BE2C (cell line): ENCODE measurements at regions not wholly inside any gene's neighbourhood (a gene's known extent, or its start where the extent isn't known, plus 50 kb on each side); places are given as distances from the start of the nearest gene placed in this dataset.

Source experiments
- DNase-seq: peaks from one replicate; pipeline ENCODE4 v3.0.0-alpha.2; 2020
- H3K27me3 ChIP-seq: fragments of 250-450 bp; sonication (Bioruptor Pico); 2 replicates; pipeline ENCODE4 v1.5.1; 2020; ENCODE audit warnings: mild to moderate bottlenecking
- H3K36me3 ChIP-seq: fragments of 250-450 bp; sonication (Bioruptor Pico); 2 replicates; pipeline ENCODE4 v1.5.1; 2020; ENCODE audit warnings: mild to moderate bottlenecking
- H3K4me1 ChIP-seq: fragments of 250-450 bp; sonication (Bioruptor Pico); 2 replicates; pipeline ENCODE4 v1.5.1; 2020
- H3K4me3 ChIP-seq: 2 replicates; pipeline ENCODE4 v1.5.1; 2011; ENCODE audit warnings: low read depth, low read length
- H3K9me3 ChIP-seq: fragments of 250-450 bp; sonication (Bioruptor Pico); 2 replicates; pipeline ENCODE4 v1.5.1; 2020
- TF ChIP-seq, protein P1 (sequence below): IDR thresholded peaks from 2 replicates; pipeline ENCODE4 v1.5.1; 2012; ENCODE audit warnings: mild to moderate bottlenecking, low read depth, low read length

DNA sequence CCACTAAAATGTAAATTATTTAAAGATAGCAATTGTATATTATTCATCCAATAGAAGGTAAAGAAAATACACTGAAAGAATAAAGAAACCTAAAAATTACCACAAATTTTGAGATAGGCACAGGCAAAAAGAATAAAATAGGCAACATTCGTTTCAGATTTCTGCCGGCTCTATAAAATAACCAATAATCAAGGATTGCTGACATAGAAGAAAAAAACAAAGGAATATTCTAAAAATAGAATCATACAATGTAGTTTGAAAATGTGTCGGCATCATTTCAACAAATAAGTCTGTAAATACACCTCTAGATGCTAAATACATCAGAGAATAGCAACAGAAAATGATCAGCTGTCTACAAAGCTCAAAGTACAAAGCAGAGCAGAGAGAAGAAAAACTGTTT lies 973.3 kb downstream of the EPHA7 start:
- TF ChIP-seq, protein P1, sequence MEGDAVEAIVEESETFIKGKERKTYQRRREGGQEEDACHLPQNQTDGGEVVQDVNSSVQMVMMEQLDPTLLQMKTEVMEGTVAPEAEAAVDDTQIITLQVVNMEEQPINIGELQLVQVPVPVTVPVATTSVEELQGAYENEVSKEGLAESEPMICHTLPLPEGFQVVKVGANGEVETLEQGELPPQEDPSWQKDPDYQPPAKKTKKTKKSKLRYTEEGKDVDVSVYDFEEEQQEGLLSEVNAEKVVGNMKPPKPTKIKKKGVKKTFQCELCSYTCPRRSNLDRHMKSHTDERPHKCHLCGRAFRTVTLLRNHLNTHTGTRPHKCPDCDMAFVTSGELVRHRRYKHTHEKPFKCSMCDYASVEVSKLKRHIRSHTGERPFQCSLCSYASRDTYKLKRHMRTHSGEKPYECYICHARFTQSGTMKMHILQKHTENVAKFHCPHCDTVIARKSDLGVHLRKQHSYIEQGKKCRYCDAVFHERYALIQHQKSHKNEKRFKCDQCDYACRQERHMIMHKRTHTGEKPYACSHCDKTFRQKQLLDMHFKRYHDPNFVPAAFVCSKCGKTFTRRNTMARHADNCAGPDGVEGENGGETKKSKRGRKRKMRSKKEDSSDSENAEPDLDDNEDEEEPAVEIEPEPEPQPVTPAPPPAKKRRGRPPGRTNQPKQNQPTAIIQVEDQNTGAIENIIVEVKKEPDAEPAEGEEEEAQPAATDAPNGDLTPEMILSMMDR, result no peak
- H3K9me3 ChIP-seq, result no peaks in the 10 kb centered on the region
- no peaks in the 10 kb centered on the region for H3K36me3 ChIP-seq
- no peak overlapping the region for H3K4me3 ChIP-seq
- no peaks in the 10 kb centered on the region for H3K4me1 ChIP-seq
- no peaks in the 10 kb centered on the region for H3K27me3 ChIP-seq
- DNase-seq, result no peak

DNA sequence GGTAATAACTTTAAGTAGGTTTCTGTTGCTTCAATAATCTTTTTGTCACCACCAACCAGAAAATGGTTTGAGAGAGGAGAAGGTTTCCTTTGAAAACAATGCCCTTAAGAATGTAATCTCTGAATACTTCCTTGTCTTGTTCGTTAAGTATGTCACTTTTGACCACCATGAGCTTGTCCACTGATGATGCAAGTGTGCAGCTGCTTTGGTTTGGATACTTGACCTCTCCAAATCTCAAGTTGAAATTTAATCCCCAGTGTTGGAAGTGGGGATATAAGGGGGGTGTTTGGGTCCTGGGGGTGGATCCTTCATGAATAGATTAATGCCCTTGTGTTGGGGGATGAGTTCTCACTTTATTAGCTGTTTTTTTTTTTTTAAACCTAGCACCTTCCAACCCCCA lies 985.4 kb downstream of the EPHA7 start:
- H3K9me3 ChIP-seq, result no peaks in the 10 kb centered on the region
- H3K4me3 ChIP-seq, result no peak overlapping the region
- TF ChIP-seq, protein P1, result no peak
- no peak for DNase-seq
- H3K4me1 ChIP-seq, result no peaks in the 10 kb centered on the region
- H3K27me3 ChIP-seq, result no peaks in the 10 kb centered on the region
- no peaks in the 10 kb centered on the region for H3K36me3 ChIP-seq

DNA sequence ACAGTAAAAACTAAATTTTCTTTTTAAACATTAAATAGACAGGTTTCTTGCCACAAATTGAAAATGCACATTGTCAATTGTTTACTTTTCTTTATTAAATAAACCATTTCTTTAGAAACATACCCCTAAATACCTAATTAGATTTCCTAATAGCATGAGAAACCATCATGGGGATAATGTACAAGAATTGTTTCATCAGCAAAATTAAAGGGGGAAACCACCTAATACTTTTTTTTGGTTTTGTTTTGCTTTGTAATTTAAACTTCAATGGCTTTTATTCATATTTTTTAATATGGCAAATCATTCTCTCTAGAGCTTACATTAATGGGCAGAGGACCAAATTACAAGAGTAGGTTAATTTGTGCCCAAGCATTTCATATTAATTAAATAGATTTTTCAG lies 987.9 kb downstream of the EPHA7 start:
- no peaks in the 10 kb centered on the region for H3K4me1 ChIP-seq

DNA sequence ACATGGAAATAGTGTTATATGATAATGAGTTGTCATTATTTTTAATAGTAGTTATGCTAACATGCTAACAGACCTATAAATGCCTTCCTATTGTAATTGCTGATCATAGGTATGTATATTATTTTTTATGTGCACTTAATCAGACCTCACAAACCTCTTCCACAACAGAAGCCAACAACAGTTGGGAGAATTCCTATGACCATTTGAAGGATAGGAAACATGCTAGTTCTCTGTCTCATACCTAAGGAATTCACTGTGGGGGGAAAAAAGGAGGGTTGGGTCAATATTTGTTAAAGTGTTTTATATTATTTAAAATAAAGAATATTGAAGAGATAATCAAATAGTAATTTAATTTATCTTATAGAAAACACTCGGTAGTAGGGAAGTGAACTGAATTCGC lies 990.9 kb downstream of the EPHA7 start:
- Histone ChIP-seq H3K27me3 (no peaks in the 10 kb centered on the region), H3K4me1 (no peaks in the 10 kb centered on the region), H3K36me3 (no peaks in the 10 kb centered on the region), H3K9me3 (no peaks in the 10 kb centered on the region), H3K4me3 (no peak overlapping the region)
- TF ChIP-seq, protein P1, result no peak
- DNase-seq, result no peak

More for the DNA sequence above, 987.9 kb downstream of the EPHA7 start:
- no peaks in the 10 kb centered on the region for H3K36me3 ChIP-seq
- no peaks in the 10 kb centered on the region for H3K9me3 ChIP-seq
- no peak for DNase-seq
- no peak overlapping the region for H3K4me3 ChIP-seq
- TF ChIP-seq, protein P1, result no peak
- H3K27me3 ChIP-seq, result no peaks in the 10 kb centered on the region

DNA sequence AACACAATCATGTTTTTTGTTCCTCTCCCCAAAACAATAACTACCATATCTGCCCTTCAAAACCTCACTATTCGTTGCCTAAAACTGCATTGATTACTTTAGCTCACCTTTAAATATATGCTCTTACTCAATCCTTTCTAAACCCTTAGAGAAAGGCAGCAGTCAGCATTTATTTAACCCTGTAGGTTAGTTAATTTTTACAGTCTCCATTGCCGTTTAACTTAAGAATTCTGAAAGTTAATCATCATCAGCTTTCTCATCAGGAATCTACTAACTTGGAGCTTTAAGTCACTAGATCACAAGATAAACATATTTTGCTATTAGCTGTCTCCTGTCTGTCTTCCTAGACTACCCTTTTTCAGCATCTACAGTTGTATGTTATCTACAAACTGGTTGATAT lies 991.9 kb downstream of the EPHA7 start:
- no peaks in the 10 kb centered on the region for H3K9me3 ChIP-seq
- TF ChIP-seq, protein P1, result no peak
- DNase-seq, result no peak

DNA sequence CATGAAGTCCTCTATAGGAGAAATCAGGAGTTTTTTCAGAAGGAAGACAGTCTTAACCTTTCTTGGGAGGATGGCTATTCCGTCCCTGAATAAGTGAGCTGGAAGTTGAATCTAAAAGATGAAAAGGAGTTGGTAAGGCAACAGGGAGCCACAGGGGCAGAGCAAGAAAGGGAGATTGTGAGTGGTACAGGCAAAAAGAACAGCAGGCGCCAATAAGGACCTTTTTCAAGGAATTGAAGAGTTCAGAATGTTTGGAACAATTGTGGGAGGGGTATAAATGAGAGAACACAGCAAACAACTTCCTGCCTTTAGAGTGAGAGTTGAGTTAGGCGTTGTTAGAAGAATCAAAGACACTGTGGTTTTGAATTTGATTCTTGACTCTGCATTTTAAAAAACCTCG lies 1003.7 kb downstream of the EPHA7 start:
- Histone ChIP-seq H3K4me1 (no peaks in the 10 kb centered on the region), H3K4me3 (no peak overlapping the region), H3K9me3 (no peaks in the 10 kb centered on the region), H3K36me3 (no peaks in the 10 kb centered on the region), H3K27me3 (no peaks in the 10 kb centered on the region)
- no peak for DNase-seq
- TF ChIP-seq, protein P1, result no peak

More for the DNA sequence above, 991.9 kb downstream of the EPHA7 start:
- H3K27me3 ChIP-seq, result no peaks in the 10 kb centered on the region
- no peak overlapping the region for H3K4me3 ChIP-seq
- H3K4me1 ChIP-seq, result no peaks in the 10 kb centered on the region
- no peaks in the 10 kb centered on the region for H3K36me3 ChIP-seq
